IPS-18c (cell line): ENCODE measurements at regions not wholly inside any gene's neighbourhood (a gene's known extent, or its start where the extent isn't known, plus 50 kb on each side); places are given as distances from the start of the nearest gene placed in this dataset.

Source experiments
- H3K4me3 ChIP-seq: 2 replicates; pipeline ENCODE4 v1.7.0; 2013; ENCODE audit warnings: low read depth, mild to moderate bottlenecking, low read length, moderate library complexity; ENCODE audit not compliant: insufficient read depth
- H3K9me3 ChIP-seq: one replicate; pipeline ENCODE4 v1.6.1; 2013; ENCODE audit warnings: mild to moderate bottlenecking, low read length, moderate library complexity; ENCODE audit not compliant: control insufficient read depth, insufficient read depth

DNA sequence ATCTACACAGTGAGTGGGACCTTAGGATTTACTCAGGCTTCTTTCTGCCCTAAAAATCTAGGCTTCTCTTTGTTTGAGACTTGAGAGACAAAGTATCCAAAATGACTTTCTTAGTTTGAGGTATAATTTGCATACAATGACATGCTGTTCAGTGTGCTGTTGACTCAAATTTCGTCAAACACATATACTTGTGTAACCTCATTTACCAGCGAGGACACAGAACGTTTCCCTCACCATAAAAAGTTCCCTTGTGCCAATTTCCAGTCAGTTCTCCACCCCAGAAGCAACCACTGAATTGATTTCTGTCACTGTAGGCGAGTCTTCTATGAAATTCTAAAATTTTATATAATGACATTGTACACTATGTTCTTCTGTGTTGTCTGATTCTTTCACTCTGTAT lies 68.0 kb upstream of the MAF start:
- H3K4me3 ChIP-seq, result no peak overlapping the region
- peaks cover 2% of the 10 kb centered on the region for H3K9me3 ChIP-seq

DNA sequence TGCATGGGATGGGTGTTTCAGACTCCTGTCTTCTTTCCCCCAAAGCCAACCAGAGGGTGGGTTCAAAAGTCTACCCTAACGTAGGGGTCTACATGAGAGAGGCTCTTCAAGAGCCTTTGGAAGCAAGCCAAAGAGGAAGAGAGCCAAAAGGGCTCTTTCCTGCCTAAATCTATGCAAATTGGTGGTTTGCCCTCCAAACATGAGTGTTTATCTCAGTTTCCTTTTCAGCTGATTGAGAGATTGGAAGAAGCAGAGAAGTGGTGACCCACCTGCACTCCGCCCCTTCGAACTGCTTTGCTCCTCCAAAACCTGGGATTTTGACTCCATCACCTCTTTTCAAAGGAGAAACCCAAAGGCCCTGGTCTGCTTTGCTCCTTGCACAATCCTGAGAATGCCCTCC lies 65.4 kb upstream of the MAF start:
- peaks cover 2% of the 10 kb centered on the region for H3K9me3 ChIP-seq
- H3K4me3 ChIP-seq, result no peak overlapping the region

DNA sequence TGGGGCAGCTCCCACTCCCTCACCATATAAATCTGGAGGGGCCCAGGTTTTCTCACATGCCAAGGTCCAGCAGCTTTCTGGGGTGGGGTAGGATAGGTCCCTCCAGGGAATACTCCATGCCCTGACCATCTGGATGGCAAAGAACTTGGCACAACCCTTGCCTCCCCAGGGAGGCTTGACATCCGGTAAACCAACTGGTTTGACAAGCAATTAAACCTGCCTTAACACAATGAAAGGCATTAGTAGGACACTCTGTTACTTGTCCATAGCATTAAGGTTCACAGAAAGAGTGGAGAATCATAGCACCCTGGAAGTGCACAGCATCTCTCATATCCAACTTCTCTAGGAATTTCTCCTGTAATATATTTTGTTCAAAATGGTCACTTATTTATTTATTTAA lies 63.9 kb upstream of the MAF start:
- H3K4me3 ChIP-seq, result no peak overlapping the region
- no peaks in the 10 kb centered on the region for H3K9me3 ChIP-seq

DNA sequence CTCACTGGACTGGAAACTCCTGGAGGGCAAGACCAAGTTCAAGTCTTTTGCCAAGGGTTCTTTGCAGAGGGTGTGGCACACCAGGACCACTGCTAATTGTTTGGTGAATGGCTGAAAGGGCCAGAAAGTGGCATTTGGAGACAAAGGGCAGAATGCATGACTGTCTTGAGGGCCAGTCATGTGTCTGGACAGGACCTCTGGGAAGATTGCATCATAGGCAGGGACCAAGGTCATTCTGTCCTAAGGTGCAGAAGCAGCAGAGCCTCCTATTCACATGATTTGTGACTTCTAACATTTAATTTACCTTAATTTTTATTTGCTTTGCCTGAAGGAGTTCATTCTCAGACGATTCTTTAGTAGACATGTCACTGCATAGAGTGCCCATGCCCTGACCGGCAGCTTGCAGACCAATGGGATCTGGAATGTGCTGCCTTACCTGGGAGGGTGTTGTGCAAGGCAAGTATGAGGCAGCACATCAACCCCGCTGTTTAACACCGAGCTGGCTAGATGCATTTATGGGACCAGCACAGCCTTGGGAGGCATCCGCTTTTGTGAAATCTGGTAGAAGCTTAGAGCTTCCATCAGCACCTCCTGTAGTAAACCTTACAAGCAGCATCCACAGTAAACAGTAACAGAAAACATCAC lies 62.3 kb upstream of the MAF start:
- Histone ChIP-seq H3K9me3 (no peaks in the 10 kb centered on the region), H3K4me3 (no peak overlapping the region)

GRCh38 chr16:79662122-79662521 lies 61.6 kb upstream of the MAF start:
- no peaks in the 10 kb centered on the region for H3K9me3 ChIP-seq
- H3K4me3 ChIP-seq, result no peak overlapping the region

GRCh38 chr16:79661578-79661977 lies 61.0 kb upstream of the MAF start:
- Histone ChIP-seq H3K9me3 (no peaks in the 10 kb centered on the region), H3K4me3 (no peak overlapping the region)

DNA sequence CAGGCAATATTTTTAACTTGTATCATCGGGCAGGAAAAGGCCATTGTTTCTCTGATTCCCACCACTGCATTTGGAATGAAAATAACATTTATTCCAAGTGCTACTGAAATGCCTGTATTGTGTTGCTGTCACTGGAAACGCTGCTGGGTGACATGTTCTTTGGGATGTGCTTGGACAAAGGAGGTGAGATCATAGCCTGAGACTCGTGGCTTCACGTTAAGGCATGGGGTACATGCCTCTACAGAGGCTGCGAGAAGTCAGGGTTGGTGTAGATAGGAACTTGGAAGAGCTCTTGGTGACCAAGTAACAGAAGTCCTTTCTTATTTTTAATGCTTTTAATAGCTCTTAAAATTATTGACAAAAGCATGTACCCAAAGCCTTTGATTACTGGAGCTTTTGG lies 58.8 kb upstream of the MAF start:
- no peak overlapping the region for H3K4me3 ChIP-seq
- no peaks in the 10 kb centered on the region for H3K9me3 ChIP-seq

- no peaks in the 10 kb centered on the region for H3K9me3 ChIP-seq
- no peak overlapping the region for H3K4me3 ChIP-seq
These were observed 57.9 kb upstream of the MAF start for GRCh38 chr16:79658301-79659033.

GRCh38 chr16:79656553-79657115 lies 56.1 kb upstream of the MAF start:
- no peaks in the 10 kb centered on the region for H3K9me3 ChIP-seq
- no peak overlapping the region for H3K4me3 ChIP-seq

DNA sequence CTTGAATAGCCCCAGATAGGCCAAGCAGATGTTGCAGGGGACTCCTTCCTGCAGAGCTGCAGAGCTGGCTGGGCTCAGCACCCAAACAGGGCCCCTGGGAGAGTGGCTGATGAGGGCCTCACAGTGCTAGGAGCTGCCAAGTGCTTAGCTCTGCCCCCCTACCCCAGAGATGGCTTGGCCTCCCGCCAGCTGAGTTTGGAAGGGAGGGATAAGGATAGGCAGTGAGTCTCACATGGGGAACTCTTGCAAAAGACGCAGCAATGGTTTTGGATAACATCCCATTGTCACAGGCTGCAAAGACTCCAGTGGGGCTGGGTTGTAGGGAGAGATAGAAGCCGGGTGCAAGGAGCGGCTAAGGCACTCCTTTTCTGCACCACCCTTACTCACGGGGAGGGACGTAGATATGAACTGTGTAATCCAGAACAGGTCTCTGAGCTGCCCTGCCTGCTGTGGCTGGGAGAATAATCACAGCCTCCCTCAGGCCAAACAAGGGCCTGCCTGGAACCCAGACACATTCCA lies 52.9 kb upstream of the MAF start:
- Histone ChIP-seq H3K4me3 (no peak overlapping the region), H3K9me3 (no peaks in the 10 kb centered on the region)

DNA sequence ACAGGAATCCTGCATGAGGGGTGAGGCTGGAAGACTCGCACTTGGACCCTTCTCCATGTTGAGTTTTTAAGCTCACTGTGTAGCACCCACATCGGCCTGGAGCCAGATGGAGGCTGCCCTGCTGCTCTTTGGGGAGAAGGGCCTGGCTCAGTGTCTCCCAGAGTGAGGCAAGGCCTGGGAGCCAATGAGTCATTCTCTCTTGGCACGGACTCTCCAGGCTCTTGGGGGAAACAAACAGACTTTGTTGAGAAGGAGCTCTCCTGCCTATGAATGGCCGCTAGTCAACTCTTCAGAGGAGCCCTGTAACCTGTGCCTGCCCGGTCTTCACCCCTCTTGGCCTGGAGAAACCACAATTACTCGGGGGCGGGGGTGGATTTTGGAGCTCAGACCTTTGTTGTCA lies 50.8 kb upstream of the MAF start:
- Histone ChIP-seq H3K4me3 (no peak overlapping the region), H3K9me3 (no peaks in the 10 kb centered on the region)
